ENCODE measurements at regions not wholly inside any gene's neighbourhood (a gene's known extent, or its start where the extent isn't known, plus 50 kb on each side); places are given as distances from the start of the nearest gene placed in this dataset.

DNA sequence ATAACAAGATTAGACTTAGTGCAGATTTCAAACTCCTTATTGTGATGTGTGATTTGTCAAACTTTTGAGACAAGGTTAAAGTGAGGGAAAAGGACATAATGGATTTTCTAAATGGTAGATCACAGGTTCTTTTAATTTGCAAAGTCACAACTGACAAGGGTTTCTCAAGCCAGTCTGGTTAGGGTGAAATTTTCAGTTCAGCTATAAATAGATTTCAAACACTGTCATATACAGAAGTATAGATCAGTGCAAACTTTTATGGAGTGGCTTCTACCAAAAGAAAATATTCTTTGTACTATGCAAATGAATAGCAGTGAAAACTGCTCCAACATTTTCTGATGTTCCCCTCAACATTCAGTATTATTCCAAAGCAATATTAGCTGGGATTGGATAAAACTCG is 337.1 kb upstream of the MAN1A1 start (continued):
- TF ChIP-seq, protein P1, sequence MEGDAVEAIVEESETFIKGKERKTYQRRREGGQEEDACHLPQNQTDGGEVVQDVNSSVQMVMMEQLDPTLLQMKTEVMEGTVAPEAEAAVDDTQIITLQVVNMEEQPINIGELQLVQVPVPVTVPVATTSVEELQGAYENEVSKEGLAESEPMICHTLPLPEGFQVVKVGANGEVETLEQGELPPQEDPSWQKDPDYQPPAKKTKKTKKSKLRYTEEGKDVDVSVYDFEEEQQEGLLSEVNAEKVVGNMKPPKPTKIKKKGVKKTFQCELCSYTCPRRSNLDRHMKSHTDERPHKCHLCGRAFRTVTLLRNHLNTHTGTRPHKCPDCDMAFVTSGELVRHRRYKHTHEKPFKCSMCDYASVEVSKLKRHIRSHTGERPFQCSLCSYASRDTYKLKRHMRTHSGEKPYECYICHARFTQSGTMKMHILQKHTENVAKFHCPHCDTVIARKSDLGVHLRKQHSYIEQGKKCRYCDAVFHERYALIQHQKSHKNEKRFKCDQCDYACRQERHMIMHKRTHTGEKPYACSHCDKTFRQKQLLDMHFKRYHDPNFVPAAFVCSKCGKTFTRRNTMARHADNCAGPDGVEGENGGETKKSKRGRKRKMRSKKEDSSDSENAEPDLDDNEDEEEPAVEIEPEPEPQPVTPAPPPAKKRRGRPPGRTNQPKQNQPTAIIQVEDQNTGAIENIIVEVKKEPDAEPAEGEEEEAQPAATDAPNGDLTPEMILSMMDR (IDR thresholded peaks at IDR 0.05; ENCODE audit: control extremely low read depth in 1 of 3, insufficient read depth in 1 of 3, low read depth in 1 of 3, low read length in 3 of 3) = no peak
- TF ChIP-seq HDAC6 (IDR thresholded peaks at IDR 0.05; ENCODE audit: low read depth, low read length) = no peak
- TF ChIP-seq JUN (IDR thresholded peaks at IDR 0.05; ENCODE audit: low read depth, low read length) = no peak
- no peak for TF ChIP-seq SP4 (IDR thresholded peaks at IDR 0.05; ENCODE audit: low read length)
- TF ChIP-seq BRCA1 (IDR thresholded peaks at IDR 0.05; ENCODE audit: low read depth, low read length) = no peak
